Gastrocnemius medialis (tissue), 4 donors: ENCODE measurements at regions not wholly inside any gene's neighbourhood (a gene's known extent, or its start where the extent isn't known, plus 50 kb on each side); places are given as distances from the start of the nearest gene placed in this dataset.

Experiments
- ATAC-seq, 2 donors: fragments of 150-250 bp; one replicate each; pipeline ENCODE4 v1.9.1; 2016
- DNase-seq, 2 donors: peaks; one replicate each; pipeline ENCODE4 v3.0.0-alpha.2; 2019
- H3K27ac ChIP-seq, 4 donors: fragments of 200-600 bp; sonication (generic); 1 replicate in 1 of 4; 2 replicates in 3 of 4; pipeline ENCODE4 v1.5.1; 2016 to 2018; ENCODE audit warnings: mild to moderate bottlenecking in 2 of 4, moderate library complexity in 1 of 4
- H3K27me3 ChIP-seq, 3 donors: fragments of 200-600 bp; sonication (generic) in 2 of 3; 1 replicate in 1 of 3; 2 replicates in 2 of 3; pipeline versions ENCODE4 v1.5.1 to v1.6.0; 2016 to 2019; ENCODE audit warnings: mild to moderate bottlenecking in 1 of 3, moderate library complexity in 1 of 3
- H3K36me3 ChIP-seq, 2 donors: fragments of 200-600 bp; sonication (generic) in 1 of 2; one replicate each; pipeline ENCODE4 v1.5.1; 2017 to 2018
- H3K4me1 ChIP-seq, 2 donors: fragments of 200-600 bp; sonication (generic) in 1 of 2; one replicate each; pipeline ENCODE4 v1.5.1; 2016 to 2017; ENCODE audit warnings: mild to moderate bottlenecking in 2 of 2
- H3K4me3 ChIP-seq, 4 donors: fragments of 200-600 bp; sonication (generic) in 3 of 4; 1 replicate in 1 of 4; 2 replicates in 3 of 4; pipeline ENCODE4 v1.5.1; 2016 to 2019; ENCODE audit warnings: mild to moderate bottlenecking in 2 of 4
- H3K9me3 ChIP-seq, 3 donors: fragments of 200-600 bp; sonication (generic) in 2 of 3; 1 replicate in 1 of 3; 2 replicates in 2 of 3; pipeline ENCODE4 v1.5.1; 2016 to 2019
- POLR2A ChIP-seq, 2 donors: fragments of 450-650 bp; IDR thresholded peaks; one replicate each; pipeline ENCODE4 v1.6.1; 2017; ENCODE audit warnings: antibody characterized with exemption in 2 of 2, mild to moderate bottlenecking in 2 of 2, moderate library complexity in 2 of 2
- in situ Hi-C, 4 donors: fragments of 200-750 bp; cut with MboI; loops; one replicate each; pipeline versions ENCODE4 v1.15.0 to v1.8.0; 2017; ENCODE audit warnings: low sequenced_read_pairs in 4 of 4
- intact Hi-C: fragments of 100-400 bp; cut with DNase I; formaldehyde crosslinking; loops from one replicate; pipeline ENCODE4 v1.15.1; 2023; ENCODE audit warnings: low total_unique reads
- TF ChIP-seq, protein P1 (sequence below), 5 experiments: fragments of 450-650 bp in 3 of 5; fragments of 200-600 bp in 2 of 5; sonication (generic) in 2 of 5; IDR thresholded peaks in 4 of 5; conservative IDR thresholded peaks in 1 of 5; 1 replicate in 4 of 5; 2 replicates in 1 of 5; pipeline ENCODE4 v1.5.1; 2016 to 2019; ENCODE audit warnings: antibody characterized with exemption in 5 of 5, mild to moderate bottlenecking in 3 of 5, moderate library complexity in 3 of 5

DNA sequence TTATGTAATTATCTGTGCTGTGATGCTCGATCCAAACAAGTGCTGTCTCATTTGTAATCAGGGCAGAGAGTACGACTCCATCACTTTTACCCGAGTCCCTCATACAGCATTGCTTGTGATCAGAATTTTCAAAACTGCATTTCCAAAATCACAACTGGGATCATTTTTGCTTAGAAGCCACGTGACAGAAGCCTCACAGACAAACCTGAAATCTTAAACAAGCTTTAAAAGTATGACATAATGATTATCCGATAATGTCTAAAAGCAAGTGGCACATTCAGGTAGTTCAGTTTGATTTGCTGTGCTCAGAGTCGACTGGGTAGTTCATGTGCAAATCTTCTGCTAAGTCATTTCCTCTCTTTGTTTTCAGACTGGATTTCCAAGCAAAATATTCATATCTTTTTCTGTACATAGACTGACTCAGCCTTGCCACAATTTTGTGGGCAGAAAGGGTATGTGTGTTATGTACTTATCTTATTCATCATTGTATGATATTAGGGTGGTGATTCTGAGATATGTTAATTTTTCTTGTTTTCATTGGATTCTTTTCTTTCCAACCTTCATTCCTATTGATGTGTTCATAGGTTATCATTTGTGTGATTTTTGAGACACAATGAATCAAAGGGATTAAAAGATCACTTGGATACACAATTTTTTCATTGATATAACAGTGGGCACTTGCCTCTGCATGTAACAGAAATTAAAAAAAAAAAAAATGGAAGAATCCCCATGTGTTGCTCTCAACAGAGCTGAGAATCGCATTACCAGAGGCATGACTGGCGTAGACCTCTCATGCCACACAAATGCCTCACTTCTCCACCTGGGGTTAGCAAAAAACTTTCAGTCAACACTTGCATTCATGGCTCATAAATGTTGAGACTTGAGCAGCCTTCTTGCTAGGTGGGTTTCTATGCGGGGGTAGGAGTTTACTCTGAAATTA, 355.7 kb downstream of the LTN1 start:
- Histone ChIP-seq H3K27ac (no peak overlapping the region), H3K27me3 (no peaks in the 10 kb centered on the region), H3K36me3 (no peaks in the 10 kb centered on the region), H3K4me3 (no peak overlapping the region), H3K4me1 (peaks cover 9 to 11% of the 10 kb centered on the region in 2 donors), H3K9me3 (no peaks in the 10 kb centered on the region)
- TF ChIP-seq, protein P1, sequence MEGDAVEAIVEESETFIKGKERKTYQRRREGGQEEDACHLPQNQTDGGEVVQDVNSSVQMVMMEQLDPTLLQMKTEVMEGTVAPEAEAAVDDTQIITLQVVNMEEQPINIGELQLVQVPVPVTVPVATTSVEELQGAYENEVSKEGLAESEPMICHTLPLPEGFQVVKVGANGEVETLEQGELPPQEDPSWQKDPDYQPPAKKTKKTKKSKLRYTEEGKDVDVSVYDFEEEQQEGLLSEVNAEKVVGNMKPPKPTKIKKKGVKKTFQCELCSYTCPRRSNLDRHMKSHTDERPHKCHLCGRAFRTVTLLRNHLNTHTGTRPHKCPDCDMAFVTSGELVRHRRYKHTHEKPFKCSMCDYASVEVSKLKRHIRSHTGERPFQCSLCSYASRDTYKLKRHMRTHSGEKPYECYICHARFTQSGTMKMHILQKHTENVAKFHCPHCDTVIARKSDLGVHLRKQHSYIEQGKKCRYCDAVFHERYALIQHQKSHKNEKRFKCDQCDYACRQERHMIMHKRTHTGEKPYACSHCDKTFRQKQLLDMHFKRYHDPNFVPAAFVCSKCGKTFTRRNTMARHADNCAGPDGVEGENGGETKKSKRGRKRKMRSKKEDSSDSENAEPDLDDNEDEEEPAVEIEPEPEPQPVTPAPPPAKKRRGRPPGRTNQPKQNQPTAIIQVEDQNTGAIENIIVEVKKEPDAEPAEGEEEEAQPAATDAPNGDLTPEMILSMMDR (IDR thresholded peaks at IDR 0.05 in 4 of 5, conservative IDR thresholded peaks at IDR 0.05 in 1 of 5) = no peak
- TF ChIP-seq POLR2A (IDR thresholded peaks at IDR 0.05) = no peak
- intact Hi-C loops (loop anchor here (10.0 kb wide), 1 partner anchor 122 kb away; no protein-coding TSS in a partner anchor), in situ Hi-C loops (no loop called here)
- no peak for DNase-seq
- ATAC-seq = no peak

DNA sequence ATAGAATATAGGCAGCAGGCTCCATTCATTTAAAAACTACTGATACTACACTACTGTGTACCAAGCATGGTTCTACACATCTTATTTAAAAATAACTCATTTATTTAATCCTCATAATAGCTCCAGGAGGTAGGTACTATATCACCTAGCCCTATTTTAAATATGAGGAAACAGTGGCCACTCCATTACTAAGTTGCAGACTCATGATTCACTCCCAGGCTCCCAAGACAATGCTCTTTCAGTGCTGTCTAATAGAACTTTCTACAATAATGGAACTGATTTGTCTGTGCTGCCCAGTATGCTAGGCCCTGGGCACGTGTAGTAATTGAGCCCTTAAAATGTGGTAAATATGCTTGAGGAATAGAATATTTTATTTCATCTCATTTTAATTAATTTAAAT, 357.1 kb downstream of the LTN1 start:
- TF ChIP-seq, protein P1 (IDR thresholded peaks at IDR 0.05 in 4 of 5, conservative IDR thresholded peaks at IDR 0.05 in 1 of 5) = no peak
- TF ChIP-seq POLR2A (IDR thresholded peaks at IDR 0.05) = no peak
- Histone ChIP-seq H3K27me3 (no peaks in the 10 kb centered on the region), H3K9me3 (no peaks in the 10 kb centered on the region), H3K27ac (peak overlapping the region in 2 of 4 donors; percentile 48 to 64), H3K36me3 (no peaks in the 10 kb centered on the region), H3K4me3 (no peak overlapping the region), H3K4me1 (peaks cover 9 to 11% of the 10 kb centered on the region in 2 donors)
- ATAC-seq (no peak), DNase-seq (no peak)
- intact Hi-C loops (loop anchor here (10.0 kb wide), 1 partner anchor 121 kb away; no protein-coding TSS in a partner anchor), in situ Hi-C loops (no loop called here)

- H3K4me1 ChIP-seq = peaks cover 9 to 11% of the 10 kb centered on the region in 2 donors
- H3K27ac ChIP-seq = peak overlapping the region; percentile 26 to 70 (median 58)
- intact Hi-C loops (loop anchor here (10.0 kb wide), 1 partner anchor 119 kb away; no protein-coding TSS in a partner anchor), in situ Hi-C loops (no loop called here)
- ATAC-seq = peak; percentile 75 to 78
- H3K9me3 ChIP-seq = no peaks in the 10 kb centered on the region
- no peak for DNase-seq
- no peaks in the 10 kb centered on the region for H3K36me3 ChIP-seq
- TF ChIP-seq, protein P1 (IDR thresholded peaks at IDR 0.05 in 4 of 5, conservative IDR thresholded peaks at IDR 0.05 in 1 of 5) = no peak
- no peak for TF ChIP-seq POLR2A (IDR thresholded peaks at IDR 0.05)
- no peaks in the 10 kb centered on the region for H3K27me3 ChIP-seq
- H3K4me3 ChIP-seq = no peak overlapping the region
Observed at GRCh38 chr21:28633839-28634555, 358.7 kb downstream of the LTN1 start.

DNA sequence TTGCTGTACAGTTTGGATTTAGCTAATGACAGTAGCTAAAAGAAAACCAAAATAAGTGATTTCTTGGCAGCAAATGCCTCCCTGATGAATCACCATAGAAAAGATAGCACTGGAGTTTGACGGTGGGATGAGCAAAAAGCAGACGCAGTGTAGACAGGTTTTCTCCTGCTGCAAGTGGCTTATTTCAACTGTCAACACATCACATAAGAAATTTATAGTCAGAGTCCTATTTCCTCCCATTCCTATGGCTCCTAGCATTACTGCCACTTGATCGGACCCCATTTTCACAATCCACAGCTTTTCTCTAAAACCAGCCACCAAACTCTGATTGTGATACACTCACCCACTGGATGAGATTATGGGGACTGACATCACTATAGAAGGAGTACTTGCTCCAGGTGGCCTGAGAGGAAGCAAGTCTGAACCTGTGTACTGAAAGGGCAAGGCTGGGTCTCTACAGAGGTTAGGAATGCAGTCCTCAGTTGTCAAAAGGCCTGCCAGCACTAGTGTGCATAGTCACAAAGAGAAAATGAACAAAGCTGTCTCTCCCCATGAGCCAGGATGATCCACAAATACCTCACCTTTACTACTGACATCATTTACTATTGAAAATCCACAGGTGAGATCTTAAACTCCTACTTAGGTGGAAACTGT, 359.8 kb downstream of the LTN1 start:
- Histone ChIP-seq H3K27ac (peak overlapping the region; percentile 56 to 70 (median 60)), H3K9me3 (no peaks in the 10 kb centered on the region), H3K36me3 (no peaks in the 10 kb centered on the region), H3K27me3 (no peaks in the 10 kb centered on the region), H3K4me1 (peaks cover 9 to 11% of the 10 kb centered on the region in 2 donors), H3K4me3 (no peak overlapping the region)
- no peak for TF ChIP-seq POLR2A (IDR thresholded peaks at IDR 0.05)
- TF ChIP-seq, protein P1 (IDR thresholded peaks at IDR 0.05 in 4 of 5, conservative IDR thresholded peaks at IDR 0.05 in 1 of 5) = no peak
- DNase-seq = no peak
- ATAC-seq = no peak
- intact Hi-C loops (loop anchor here (10.0 kb wide), 1 partner anchor 118 kb away; no protein-coding TSS in a partner anchor), in situ Hi-C loops (no loop called here)
